ENCODE measurements at regions not wholly inside any gene's neighbourhood (a gene's known extent, or its start where the extent isn't known, plus 50 kb on each side); places are given as distances from the start of the nearest gene placed in this dataset.

DNA sequence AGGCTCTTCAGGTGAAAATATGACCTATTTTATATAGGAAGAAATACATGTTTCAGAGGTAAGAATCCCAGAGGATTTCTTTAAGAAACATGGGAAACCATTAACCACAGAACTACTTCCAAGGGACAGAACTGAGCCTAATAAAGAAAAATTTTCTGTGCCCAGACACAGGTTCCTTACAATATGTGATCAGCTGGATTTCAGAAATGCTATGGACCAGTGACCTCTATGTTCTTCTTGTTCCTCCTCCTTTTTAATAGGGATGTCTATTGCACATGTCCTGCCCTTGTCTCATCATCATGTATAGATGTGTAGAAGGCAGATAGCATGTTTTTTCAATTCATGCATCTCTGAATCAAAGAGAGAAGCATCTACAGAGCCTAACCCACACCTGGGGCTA, 836.6 kb downstream of the RNF144A start:
- Histone ChIP-seq H3K27me3 (ENCODE audit: control insufficient read depth in 2 of 2, insufficient read depth in 2 of 2, low read length in 2 of 2) (peaks cover 0 to 1% of the 10 kb centered on the region in 2 experiments; a peak in 1 of 5 replicates), H2AFZ (ENCODE audit: low read depth, low read length) (no peak overlapping the region), H3K27ac (ENCODE audit: extremely low read depth, low read depth, low read length) (no peak overlapping the region), H3K9me3 (replicated peaks; ENCODE audit: control insufficient read depth, insufficient read depth, low read depth, low read length) (no peaks in the 10 kb centered on the region), H3K36me3 (ENCODE audit: control insufficient read depth, insufficient read depth, low read length) (no peaks in the 10 kb centered on the region), H3K4me3 (no peak overlapping the region), H3K4me2 (ENCODE audit: insufficient read depth, low read length) (no peak overlapping the region), H3K4me1 (replicated peaks in 1 of 2; ENCODE audit: control insufficient read depth in 2 of 2, insufficient read depth in 2 of 2, low read length in 2 of 2) (no peaks in the 10 kb centered on the region), H3K9ac (ENCODE audit: insufficient read depth in 1 of 2, low read depth in 2 of 2, low read length in 2 of 2) (no peak overlapping the region), H3K79me2 (ENCODE audit: control insufficient read depth, insufficient read depth, low read length) (no peaks in the 10 kb centered on the region), H3K9me1 (ENCODE audit: control insufficient read depth, insufficient read depth, low read length) (no peaks in the 10 kb centered on the region), H4K20me1 (replicated peaks; ENCODE audit: control insufficient read depth, insufficient read depth, low read length) (no peaks in the 10 kb centered on the region)
- ChIA-PET CTCF (ENCODE audit: low intra/inter-chr PET ratio) (no interaction called here), POLR2A (no interaction called here)
- in situ Hi-C loops (cut with MboI), result no loop called here
- ATAC-seq (no peak), DNase-seq (ENCODE audit: extremely low read depth in 1 of 4, low spot score in 3 of 4) (no peak), FAIRE-seq (no peak)
- intact Hi-C loops (cut with micrococcal nuclease), result no loop called here
- TF ChIP-seq, protein P1, sequence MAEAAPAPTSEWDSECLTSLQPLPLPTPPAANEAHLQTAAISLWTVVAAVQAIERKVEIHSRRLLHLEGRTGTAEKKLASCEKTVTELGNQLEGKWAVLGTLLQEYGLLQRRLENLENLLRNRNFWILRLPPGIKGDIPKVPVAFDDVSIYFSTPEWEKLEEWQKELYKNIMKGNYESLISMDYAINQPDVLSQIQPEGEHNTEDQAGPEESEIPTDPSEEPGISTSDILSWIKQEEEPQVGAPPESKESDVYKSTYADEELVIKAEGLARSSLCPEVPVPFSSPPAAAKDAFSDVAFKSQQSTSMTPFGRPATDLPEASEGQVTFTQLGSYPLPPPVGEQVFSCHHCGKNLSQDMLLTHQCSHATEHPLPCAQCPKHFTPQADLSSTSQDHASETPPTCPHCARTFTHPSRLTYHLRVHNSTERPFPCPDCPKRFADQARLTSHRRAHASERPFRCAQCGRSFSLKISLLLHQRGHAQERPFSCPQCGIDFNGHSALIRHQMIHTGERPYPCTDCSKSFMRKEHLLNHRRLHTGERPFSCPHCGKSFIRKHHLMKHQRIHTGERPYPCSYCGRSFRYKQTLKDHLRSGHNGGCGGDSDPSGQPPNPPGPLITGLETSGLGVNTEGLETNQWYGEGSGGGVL (CRISPR knock-in tag; IDR thresholded peaks at IDR 0.05), result no peak
- TF ChIP-seq ZNF584 (CRISPR knock-in tag; IDR thresholded peaks at IDR 0.05; ENCODE audit: low read depth), result peak; percentile 93; the same call in 1 of the 2 replicates
- TF ChIP-seq, protein P2, sequence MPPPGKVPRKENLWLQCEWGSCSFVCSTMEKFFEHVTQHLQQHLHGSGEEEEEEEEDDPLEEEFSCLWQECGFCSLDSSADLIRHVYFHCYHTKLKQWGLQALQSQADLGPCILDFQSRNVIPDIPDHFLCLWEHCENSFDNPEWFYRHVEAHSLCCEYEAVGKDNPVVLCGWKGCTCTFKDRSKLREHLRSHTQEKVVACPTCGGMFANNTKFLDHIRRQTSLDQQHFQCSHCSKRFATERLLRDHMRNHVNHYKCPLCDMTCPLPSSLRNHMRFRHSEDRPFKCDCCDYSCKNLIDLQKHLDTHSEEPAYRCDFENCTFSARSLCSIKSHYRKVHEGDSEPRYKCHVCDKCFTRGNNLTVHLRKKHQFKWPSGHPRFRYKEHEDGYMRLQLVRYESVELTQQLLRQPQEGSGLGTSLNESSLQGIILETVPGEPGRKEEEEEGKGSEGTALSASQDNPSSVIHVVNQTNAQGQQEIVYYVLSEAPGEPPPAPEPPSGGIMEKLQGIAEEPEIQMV (tag; conservative IDR thresholded peaks at IDR 0.05; ENCODE audit: low read depth), result no peak
- BruUV-seq (replicated peaks), result no TSS peak

All from K562 (cell line).